ENCODE measurements at regions not wholly inside any gene's neighbourhood (a gene's known extent, or its start where the extent isn't known, plus 50 kb on each side); places are given as distances from the start of the nearest gene placed in this dataset.

DNA sequence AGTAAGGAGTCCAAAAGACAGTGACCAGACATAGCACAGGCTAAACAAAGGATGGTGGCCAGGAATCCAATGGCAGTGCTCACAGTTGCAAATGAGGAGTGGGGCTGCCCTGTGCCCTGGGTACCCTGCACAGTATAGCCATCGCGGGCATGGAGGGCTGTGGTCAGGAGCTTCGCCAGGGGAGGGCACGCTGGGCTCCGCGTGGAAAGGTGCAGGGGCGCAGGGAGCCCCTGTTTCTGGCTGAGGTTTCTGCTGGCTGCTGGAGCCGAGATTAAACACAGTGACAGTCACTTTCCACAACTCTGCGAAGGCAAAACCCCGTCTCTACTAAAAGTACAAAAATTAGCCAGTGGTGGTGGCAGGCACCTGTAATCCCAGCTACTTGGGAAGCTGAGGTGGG is 194.7 kb downstream of the GALR1 start:
- no peak for DNase-seq (ENCODE audit: low read depth)

DNA sequence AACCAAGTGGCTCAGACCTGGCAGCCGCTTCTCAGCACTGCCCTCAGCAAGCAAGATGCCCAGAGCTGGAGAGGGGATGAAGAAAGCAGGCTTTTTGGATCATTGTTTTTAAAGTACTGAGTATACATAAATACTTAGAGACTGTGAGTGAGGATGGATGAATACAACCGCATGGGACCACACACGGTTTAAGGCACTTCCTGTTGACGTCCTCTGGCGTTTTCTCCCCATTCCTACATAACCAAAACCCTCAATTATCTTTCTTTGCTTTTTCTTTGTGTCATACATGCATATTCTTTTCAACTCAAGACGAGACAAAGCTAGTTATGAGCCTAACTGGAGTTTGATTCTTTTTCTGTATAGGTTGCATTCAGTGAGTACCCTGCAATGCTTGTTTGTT is 198.4 kb downstream of the GALR1 start:
- DNase-seq (ENCODE audit: low read depth), result no peak

DNA sequence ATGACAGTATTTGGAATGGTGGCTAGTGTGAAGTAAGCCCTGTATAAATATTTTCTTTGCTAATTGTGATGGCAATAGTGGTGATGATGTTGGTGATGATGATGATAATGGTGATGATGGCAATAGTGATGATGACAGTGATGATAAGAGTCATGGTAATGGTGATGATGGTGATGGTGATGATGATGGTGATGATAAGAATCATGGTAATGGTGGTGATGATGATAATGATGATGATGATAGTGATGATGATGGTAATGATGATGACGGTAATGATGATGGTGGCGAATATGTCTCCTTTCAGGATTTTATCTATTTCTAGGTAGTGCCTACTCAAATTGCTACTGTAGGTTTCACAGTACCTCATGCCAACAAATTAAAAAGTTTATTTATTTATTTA is 205.4 kb downstream of the GALR1 start:
- DNase-seq (ENCODE audit: low read depth), result no peak

DNA sequence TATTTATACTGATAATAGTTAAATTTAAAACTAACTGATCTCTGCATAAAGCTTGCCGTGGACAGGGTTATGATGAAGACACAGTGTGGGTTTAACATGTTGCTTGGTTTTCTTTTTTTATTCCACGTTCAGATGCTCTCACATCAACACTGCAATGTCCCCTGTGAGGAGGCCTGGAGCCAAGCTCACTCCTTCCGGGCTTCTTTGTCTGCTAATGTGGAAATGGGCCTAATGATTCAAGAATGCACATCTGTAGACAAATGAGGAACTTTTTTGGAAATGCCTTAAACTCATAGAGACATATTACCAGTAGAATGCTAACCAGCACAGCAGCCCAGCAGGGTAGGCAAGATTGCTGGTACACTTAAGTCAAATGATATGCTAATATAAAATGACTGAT is 208.0 kb downstream of the GALR1 start:
- no peak for DNase-seq (ENCODE audit: low read depth)

DNA sequence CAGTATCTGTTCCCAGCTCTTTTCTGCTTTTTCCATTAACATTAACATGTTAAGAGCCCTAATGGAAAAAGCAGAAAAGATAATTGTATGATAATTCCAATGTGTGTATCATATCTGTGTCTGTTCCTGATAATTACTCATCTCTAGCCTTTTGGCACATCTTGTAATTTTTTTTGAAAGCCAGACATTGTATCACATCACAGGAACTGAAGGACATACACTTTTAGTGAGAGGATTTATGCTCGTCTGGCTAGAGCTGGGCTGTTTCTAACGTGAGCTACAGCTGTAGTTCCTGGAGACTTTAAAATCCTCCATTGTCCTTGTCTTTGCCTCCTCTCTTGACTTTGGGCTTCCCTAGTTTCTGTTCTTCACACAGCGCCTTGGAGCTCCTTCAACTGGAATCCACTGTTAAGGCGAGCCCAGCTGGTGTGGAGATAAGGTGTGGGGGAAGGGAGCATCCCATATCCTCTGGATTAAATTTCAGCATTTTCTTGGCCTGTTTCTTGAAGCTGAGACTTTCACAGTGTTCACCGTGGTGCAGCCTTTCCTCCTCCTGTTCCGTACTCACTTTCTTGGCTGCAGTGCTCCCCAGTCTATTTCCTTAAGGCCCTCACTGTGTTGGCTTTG is 211.5 kb downstream of the GALR1 start:
- no peak for DNase-seq (ENCODE audit: low read depth)

DNA sequence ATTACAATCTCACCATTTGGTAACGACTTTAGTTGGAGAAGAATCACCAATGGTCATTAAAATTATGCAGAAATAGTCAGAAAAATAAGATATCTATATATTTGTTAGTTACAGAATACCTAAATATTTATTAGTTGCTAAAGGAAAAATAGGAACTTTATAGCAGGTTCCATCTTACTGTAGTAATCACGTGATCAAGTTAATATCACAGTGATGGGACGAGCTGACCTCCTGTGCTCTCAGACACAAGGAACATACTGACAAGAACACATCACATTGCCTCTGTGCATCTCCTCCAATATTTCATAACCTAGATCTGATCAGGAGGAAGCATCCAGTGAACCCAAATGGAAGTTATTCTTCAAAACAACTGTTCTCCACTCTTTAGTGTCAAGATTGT is 215.3 kb downstream of the GALR1 start:
- DNase-seq (ENCODE audit: low read depth), result no peak

DNA sequence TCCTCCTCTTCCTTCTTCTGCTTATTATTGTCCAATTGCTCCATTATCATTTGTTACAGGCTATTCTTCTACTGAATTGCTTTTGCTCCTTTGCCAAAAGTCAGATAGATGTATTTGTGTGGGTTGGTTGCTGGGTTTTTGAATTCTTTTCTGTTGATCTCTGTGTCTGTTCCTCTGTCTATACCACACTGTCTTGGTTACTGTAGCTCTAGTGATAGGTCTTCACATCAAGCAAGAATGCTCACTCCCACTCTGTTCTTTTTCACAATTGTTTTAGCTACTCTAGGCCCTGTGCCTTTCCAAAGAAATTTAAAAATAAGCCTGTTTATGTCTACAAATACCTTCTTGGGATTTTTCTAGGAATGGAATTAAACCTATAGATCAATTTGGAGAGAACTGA is 217.2 kb downstream of the GALR1 start:
- DNase-seq (ENCODE audit: low read depth), result no peak

DNA sequence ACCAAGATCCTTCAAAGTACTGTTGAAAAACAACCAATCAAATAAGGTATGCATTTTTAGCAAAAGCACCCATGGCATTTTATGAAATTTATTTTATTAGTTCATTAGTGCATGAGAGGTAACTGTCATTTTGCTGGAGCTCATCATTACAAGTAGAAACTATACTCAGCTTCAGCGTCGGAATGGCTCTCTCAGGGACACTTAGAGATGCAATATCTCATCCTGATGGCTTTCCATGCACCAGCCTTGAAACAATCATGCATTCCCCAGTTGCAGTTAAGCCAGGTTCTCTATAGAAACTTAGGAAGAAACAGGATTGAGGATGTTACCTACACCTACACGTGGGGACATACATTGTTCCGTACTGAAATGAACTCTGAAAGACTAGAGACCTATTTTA is 219.5 kb downstream of the GALR1 start:
- no peak for DNase-seq (ENCODE audit: low read depth)

DNA sequence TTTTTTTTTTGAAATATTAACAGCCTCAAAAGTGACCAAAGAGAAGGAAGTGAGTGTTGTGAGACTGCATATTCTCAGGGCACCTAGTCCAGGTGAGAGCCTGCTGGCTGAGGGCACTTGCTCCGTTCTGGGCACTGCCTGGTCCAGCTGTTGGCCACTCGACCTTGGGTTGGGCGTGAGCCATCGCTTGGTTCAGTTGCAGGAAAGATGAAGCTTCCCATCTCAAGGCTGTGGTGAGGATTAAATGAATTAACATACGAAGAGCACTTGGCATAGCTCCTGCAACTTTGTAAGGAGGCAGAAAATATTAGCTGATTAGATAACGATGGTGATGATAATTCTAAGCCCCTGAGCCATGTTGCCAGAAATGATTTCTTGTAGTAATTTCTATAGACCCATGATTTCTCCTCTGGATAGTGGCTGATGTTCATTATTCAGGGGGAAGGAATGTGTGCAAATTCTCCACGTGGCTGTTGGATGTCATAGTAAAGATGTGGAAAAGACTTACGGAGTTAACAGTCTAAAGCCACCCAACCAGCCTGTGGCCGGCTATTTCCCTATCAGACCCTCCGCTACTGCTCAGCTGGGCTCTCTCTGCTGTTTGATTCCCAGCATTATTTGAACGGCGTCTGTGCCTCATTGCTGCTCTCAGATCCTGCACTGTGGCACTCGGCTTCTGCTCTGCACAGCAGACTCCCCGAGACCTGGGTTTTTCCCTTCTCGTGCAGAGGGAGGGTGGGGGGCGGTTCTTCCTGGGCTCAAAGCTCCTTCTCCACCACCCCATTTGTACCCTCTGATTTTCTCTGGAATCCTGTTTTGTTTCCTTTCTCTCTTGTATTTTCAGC is 221.1 kb downstream of the GALR1 start:
- no peak for DNase-seq (ENCODE audit: low read depth)

DNA sequence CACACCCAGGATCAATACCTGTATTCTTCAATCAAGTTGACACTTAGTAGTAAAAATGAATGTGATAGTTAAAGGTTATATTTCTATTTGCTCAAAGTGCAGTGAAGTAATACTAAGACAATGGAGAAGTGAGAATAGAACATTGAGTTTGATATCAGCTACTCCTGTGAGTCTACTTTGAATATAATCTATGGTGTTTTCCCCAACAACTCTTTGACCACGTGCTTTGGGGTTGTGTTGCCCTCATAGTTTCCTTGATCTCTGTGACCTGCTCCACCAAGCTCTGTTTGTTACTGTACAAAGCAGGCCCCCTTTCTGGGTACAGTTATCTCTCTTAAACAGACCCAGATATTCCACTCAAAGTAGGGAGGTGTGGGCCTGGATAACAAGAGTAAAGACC is 222.9 kb downstream of the GALR1 start:
- DNase-seq (ENCODE audit: low read depth), result no peak

DNA sequence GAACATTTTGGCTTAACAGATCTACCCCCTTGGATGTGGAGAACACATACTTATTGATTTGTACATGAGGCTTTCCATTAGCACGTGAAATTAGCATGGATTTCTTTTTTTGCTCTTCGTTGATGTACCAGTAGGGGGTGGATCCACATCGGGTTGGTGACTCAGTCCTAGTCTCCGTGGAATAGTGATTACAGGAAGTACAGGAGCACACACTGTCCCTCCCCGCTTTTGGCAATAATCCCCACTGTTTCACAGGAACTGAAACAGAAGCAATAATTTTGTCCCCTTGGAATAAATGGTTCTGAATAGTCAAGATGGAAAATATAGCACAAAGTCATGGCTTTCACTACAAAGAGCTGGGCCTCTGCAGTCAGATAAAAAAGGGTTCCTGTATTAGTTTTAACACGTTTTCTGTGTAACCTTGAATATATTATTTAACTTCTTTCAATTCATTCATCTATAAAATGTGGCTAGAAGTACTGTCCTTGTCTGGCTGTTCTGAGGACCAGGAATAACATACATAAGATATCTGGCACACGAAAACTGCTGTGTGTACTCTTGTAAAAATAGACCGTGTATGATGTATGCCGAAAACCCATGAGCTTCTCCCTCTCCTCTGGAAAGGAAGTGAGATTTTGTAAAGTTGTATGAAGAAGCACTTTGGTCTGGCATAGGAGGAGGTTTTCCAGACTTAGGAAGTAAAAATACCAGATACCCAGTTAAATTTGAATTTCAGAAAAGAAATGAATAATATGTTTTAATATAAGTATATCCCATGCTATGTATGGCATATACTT is 229.2 kb downstream of the GALR1 start:
- DNase-seq (ENCODE audit: low read depth), result no peak

DNA sequence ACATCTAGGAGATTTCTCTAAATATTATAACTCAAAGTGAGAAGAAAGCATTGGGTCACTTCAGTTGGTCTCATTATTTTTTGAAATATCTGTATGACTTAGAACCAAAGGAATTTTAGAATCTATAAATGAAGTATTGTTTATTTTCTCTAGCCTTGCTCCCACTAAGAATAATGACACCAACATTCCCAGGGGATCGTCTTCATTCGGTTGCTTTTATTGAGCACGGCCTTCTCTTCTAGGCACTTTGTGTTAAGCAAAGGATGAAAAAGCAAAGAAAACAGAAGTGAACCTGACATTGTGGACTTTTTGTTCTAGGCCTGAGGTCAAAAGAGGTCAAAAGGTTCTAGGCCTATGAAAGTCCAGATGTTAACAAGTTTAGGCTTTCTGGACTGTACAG is 231.9 kb downstream of the GALR1 start:
- DNase-seq (ENCODE audit: low read depth), result no peak

DNA sequence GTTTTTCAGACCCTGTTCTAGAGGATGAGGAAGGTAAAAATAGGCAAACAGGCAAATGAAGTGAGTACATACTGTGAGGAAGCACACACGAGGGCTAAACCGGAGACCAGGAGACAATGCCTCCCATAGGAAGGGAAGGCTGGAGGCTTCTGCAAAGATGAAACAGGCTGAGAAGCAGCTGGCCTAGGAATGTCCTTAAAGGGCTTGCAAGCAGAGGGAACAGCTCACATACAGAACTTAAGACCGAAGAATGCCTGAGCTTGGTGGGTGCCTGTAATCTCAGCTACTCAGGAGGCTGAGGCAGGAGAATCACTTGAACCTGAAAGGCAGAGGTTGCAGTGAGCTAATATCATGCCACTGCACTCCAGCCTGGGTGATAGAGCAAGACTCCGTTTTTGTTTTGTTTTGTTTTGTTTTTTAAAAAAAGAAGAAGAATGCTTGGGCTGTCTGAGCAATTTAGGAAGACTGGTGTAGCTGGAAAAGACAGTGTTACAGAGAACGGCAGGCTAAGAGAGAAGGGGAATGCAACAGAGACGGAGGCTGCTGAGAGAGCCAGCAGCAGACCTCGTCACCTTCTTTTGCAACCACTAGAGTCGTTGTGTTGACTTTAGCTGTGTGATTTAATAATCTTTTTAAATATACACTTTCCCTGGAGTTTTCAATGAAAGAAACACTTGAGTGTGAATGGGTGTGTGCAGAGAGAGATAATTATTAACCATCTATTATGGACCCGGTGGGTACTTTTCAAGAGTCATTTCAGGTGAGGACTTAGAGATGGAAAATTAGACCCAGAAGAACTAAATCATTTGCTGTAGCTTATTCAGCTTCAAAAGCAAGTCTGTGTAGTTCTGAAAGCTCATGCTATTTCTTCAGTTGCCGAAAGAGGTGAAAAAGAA is 232.8 kb downstream of the GALR1 start:
- DNase-seq (ENCODE audit: low read depth), result no peak

DNA sequence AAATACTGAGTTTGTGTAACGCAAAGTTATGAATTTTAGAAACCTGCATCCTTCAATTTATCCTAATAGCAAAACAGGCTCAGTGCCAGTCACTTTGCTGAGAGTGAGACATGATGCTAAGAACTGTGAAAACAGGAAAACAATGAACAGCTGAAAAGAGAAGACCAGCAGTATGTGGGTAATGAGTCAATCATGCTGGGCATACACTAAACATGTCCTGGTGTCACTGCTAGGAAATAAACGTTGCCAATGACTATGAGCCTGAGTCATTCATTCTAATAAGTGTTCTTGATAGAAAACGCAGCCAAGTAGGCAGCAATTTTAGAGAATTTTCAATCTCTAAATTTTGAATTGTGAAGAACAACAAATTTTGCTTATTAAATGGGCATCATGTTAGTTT is 237.3 kb downstream of the GALR1 start:
- no peak for DNase-seq (ENCODE audit: low read depth)

DNA sequence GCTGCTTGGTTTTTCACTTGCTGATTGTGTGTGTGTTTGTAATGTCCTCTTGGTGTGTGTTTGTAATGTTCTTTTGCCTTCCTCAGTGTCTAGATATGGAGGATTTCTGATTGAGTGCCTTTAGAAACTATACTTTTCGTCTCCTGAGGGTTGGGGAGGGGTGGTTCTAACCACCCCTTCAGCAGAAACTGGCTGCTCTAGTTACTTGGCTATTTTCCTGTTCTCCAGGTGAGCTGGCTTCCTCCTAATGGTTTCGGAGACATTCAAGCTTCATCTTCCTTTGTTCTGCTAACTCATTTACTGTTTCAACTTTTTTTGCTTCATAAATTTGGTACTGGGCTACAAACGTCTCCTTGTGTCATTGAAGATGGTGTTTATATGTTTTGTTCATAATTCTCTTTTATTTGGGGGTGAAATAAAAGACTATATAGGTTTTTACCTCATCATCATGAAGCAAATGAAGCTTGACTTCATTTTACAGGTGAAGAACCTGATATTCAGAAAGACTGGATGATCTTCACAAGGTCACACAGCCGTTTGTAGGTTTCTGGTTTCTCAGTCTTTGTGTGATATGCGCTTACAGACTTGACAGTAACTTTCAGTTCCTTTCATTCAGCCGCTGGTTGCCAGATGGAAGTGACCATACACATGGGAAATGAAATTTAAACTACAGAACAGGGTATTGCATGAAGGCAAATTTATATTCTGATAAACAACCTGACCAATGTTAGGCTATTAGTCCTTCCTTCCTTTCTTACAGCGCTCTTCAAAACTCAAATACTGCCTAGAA is 238.5 kb downstream of the GALR1 start:
- DNase-seq (ENCODE audit: low read depth), result no peak

DNA sequence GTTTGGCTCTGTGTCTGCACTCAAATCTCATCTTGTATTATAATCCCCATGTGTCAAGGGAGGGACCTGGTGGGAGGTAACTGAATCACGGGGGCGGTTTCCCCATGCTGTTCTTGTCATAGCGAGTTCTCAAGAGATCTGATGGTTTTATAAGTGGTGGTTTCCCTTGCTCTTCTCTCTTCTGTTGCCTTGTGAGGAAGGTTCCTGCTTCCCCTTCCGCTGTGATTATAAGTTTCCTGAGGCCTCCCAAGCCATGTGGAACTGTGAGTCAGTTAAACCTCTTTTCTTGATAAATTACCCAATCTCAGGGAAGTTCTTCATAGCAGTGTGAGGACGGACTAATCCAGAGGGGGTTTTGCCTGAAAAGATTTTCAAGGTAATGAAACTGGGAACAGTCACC is 245.4 kb downstream of the GALR1 start:
- no peak for DNase-seq (ENCODE audit: low read depth)

DNA sequence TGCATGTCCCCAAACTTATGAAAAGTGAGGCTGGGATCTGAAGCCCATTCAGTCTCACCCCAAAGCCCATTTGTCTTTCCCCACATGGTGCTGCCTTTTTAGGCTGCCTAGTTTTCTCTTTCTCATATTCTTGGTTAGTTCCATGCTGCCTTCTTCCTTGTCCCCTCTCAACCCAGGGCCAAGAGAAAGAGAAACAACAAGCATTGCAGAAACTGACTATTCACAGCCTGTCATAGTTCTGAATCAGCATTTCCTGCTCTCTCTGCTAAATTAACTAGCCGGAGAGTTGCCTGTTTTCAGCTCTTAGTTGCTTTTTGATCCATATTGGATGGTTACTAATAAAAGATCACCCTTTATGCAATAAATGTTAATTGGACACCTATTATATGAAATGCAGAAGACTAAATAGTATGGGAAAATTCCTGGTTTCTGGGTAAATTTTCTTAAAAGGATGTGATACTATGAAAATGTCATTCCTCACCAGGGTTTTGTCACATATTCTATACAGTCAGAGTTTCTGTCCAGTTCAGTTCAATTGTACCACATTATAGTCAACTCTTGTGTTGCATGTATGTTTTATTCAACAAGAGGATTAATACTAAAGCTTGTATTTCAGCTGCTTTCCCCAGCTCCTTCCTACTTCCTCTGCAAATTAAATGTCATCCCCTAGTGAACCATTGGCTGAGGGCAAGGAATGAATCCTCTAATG is 246.5 kb downstream of the GALR1 start:
- no peak for DNase-seq (ENCODE audit: low read depth)

DNA sequence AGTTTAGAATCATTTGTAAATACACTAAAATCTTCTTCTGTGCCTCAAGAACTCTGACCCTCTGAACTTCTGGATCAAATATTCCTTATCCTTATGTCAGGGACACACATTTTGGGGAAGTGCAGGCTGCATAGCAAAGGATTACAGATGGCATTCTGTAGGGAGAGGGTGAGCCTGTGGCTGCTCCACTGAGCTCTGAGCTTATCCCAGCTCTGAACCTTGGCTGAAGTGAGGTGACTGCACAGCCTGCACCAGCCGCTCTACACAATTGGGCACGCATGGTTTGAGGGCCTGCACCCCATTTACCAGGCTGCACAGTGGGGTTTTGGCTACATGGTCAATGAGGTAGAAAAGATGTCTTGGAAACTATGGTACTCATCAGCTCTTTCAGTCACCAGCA is 251.6 kb downstream of the GALR1 start:
- no peak for DNase-seq (ENCODE audit: low read depth)

DNA sequence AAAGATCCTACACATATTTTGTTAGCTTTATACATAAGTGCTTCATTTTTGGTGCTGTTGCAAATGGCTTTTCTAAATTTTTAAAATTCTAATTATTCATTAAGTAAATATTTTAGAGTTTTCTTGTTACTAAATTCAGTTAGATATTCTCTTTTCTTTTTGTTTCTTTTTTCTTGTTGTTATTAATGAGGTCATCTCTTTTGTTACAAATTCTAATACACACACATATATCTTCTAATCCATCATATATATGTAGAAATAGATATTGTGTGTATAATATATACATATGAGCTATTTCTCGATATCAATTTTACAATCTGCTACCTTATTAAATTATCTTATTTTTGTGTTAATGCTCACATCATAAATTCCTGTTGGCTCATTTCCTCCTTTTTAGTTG is 255.9 kb downstream of the GALR1 start:
- DNase-seq (ENCODE audit: low read depth), result no peak

DNA sequence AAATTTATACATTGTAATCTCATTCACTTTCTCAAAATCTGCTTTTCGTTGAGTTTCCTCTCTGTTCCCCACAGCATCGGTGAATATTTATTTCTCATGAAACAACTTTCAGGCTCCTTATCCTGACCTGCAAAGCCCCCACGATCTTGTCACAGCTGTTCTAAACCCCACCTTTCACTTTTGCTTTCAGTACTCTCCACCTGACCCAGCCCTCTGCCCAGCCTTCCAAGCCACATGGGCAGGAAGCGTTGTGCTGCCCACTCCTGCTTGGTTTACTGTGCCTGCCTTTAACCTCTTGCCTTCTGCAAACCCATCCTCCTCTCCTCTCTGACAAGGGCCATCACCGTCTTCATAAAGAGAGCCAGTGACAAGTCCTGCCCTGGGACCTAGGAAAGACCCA is 262.5 kb downstream of the GALR1 start:
- no peak for DNase-seq (ENCODE audit: low read depth)

DNA sequence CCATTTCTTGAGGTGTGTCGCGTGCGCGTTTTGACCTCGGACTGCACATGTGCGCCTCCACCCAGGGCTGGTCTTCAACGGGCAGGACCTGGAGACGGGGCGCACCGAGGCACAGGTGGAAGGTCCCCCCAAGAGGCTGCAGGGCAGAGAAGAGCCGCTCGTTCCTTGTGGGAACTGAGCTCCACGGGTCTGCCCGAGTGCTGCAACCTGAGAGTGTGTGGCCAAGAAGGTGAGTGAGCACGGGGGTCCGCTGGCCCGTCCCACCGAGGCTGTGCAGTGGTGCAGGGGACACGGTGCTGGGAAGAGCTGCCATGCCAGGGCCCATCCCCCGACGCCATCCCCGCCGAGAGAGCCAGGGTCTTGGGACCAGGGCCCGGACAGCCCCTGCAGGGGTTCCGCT is 268.3 kb downstream of the GALR1 start:
- DNase-seq (ENCODE audit: low read depth), result no peak
